WTC11 (cell line): ENCODE measurements at regions not wholly inside any gene's neighbourhood (a gene's known extent, or its start where the extent isn't known, plus 50 kb on each side); places are given as distances from the start of the nearest gene placed in this dataset.

Experiments
- ATAC-seq: fragments of 200-7000 bp; cut with Tn5 transposase; 2 replicates; pipeline ENCODE4 v1.10.0; 2021; ENCODE audit warnings: mild to moderate bottlenecking, moderate library complexity
- CTCF ChIA-PET: fragments of 300-600 bp; sonication (Branson Sonifier 250); formaldehyde crosslinking; loops from one replicate; lab custom pipeline; 2021; ENCODE audit warnings: antibody characterized with exemption; lab: Charles Lee
- POLR2A ChIA-PET: fragments of 350-600 bp; sonication (Branson Sonifier 250); formaldehyde crosslinking; loops from one replicate; lab custom pipeline; 2021; ENCODE audit warnings: antibody characterized with exemption; lab: Charles Lee
- DNase-seq: peaks from one replicate; pipeline ENCODE4 v3.0.0; 2021; ENCODE audit warnings: low spot score
- H3K27ac Mint-ChIP-seq: 2 replicates; pipeline ENCODE4 v1.8.0; 2021; ENCODE audit warnings: mixed read lengths
- H3K27me3 Mint-ChIP-seq: 2 replicates; pipeline ENCODE4 v1.8.0; 2021; ENCODE audit warnings: low read depth, mild to moderate bottlenecking, moderate library complexity, mixed read lengths
- H3K36me3 Mint-ChIP-seq: 2 replicates; pipeline ENCODE4 v1.8.0; 2021; ENCODE audit warnings: mixed read lengths
- H3K4me1 Mint-ChIP-seq: 2 replicates; pipeline ENCODE4 v1.8.0; 2022; ENCODE audit warnings: mixed read lengths
- H3K4me3 Mint-ChIP-seq: 2 replicates; pipeline ENCODE4 v1.8.0; 2021; ENCODE audit warnings: mild to moderate bottlenecking, moderate library complexity, mixed read lengths
- H3K9me3 Mint-ChIP-seq: 2 replicates; pipeline ENCODE4 v1.8.0; 2021; ENCODE audit warnings: mixed read lengths
- CBFB ChIP-seq: sonication (generic); formaldehyde crosslinking; IDR thresholded peaks from 2 replicates; pipeline ENCODE4 v1.8.1; 2022; ENCODE audit warnings: mild to moderate bottlenecking, low read depth, missing genetic modification reagents
- CREB1 ChIP-seq: sonication (generic); formaldehyde crosslinking; IDR thresholded peaks from 2 replicates; pipeline ENCODE4 v1.8.0; 2023; ENCODE audit warnings: mild to moderate bottlenecking, missing genetic modification reagents
- ELF4 ChIP-seq: sonication (generic); formaldehyde crosslinking; IDR thresholded peaks from 2 replicates; pipeline ENCODE4 v1.8.1; 2022; ENCODE audit warnings: low read depth, mild to moderate bottlenecking, moderate library complexity, missing genetic modification reagents
- EMX1 ChIP-seq: fragments of 250-450 bp; sonication (Bioruptor Pico); IDR thresholded peaks from 2 replicates; pipeline ENCODE4 v1.8.0; 2021; ENCODE audit warnings: mild to moderate bottlenecking
- IRF2 ChIP-seq: sonication (generic); formaldehyde crosslinking; IDR thresholded peaks from 2 replicates; pipeline ENCODE4 v1.8.0; 2022; ENCODE audit warnings: low read depth, missing genetic modification reagents, borderline replicate concordance
- NR1H2 ChIP-seq: sonication (generic); formaldehyde crosslinking; IDR thresholded peaks from 2 replicates; pipeline ENCODE4 v1.9.0; 2021; ENCODE audit warnings: mild to moderate bottlenecking, moderate library complexity, missing genetic modification reagents
- SMAD3 ChIP-seq: sonication (generic); formaldehyde crosslinking; IDR thresholded peaks from 2 replicates; pipeline ENCODE4 v1.8.0; 2022; ENCODE audit warnings: missing genetic modification reagents, mild to moderate bottlenecking, borderline replicate concordance
- SOX15 ChIP-seq: fragments of 250-450 bp; sonication (Bioruptor Pico); IDR thresholded peaks from 2 replicates; pipeline ENCODE4 v1.9.0; 2021; ENCODE audit warnings: mild to moderate bottlenecking
- ZNF121 ChIP-seq: sonication (generic); formaldehyde crosslinking; IDR thresholded peaks from 2 replicates; pipeline ENCODE4 v1.8.0; 2023; ENCODE audit warnings: missing genetic modification reagents
- ZNF138 ChIP-seq: sonication (generic); formaldehyde crosslinking; conservative IDR thresholded peaks from 2 replicates; pipeline ENCODE4 v1.8.1; 2022; ENCODE audit warnings: mild to moderate bottlenecking, moderate library complexity, missing genetic modification reagents
- ZNF263 ChIP-seq: sonication (generic); formaldehyde crosslinking; IDR thresholded peaks from 2 replicates; pipeline ENCODE4 v1.8.1; 2022; ENCODE audit warnings: low read depth, mild to moderate bottlenecking, moderate library complexity, missing genetic modification reagents
- ZNF396 ChIP-seq: fragments of 250-450 bp; sonication (Bioruptor Pico); IDR thresholded peaks from 2 replicates; pipeline ENCODE4 v1.8.0; 2021; ENCODE audit warnings: mild to moderate bottlenecking, moderate library complexity, borderline replicate concordance
- ZNF671 ChIP-seq: fragments of 250-450 bp; sonication (Bioruptor Pico); IDR thresholded peaks from 2 replicates; pipeline ENCODE4 v1.8.0; 2021; ENCODE audit warnings: mild to moderate bottlenecking
- TF ChIP-seq, protein P1 (sequence below): fragments of 250-450 bp; sonication (Bioruptor Pico); IDR thresholded peaks from 2 replicates; pipeline ENCODE4 v1.8.0; 2021; ENCODE audit warnings: mild to moderate bottlenecking
- TF ChIP-seq, protein P2 (sequence below): sonication (generic); formaldehyde crosslinking; IDR thresholded peaks from 2 replicates; pipeline ENCODE4 v1.8.1; 2023; ENCODE audit warnings: mild to moderate bottlenecking, missing genetic modification reagents, moderate library complexity
- TF ChIP-seq, protein P3 (sequence below): sonication (generic); formaldehyde crosslinking; IDR thresholded peaks from 2 replicates; pipeline ENCODE4 v1.8.1; 2023; ENCODE audit warnings: mild to moderate bottlenecking, missing genetic modification reagents, borderline replicate concordance
- TF ChIP-seq, protein P4 (sequence below): sonication (generic); formaldehyde crosslinking; IDR thresholded peaks from 2 replicates; pipeline ENCODE4 v1.8.1; 2023; ENCODE audit warnings: mild to moderate bottlenecking, moderate library complexity, missing genetic modification reagents
- TF ChIP-seq, protein P5 (sequence below): sonication (generic); formaldehyde crosslinking; conservative IDR thresholded peaks from 2 replicates; pipeline ENCODE4 v1.8.1; 2023; ENCODE audit warnings: mild to moderate bottlenecking, low read depth, missing genetic modification reagents, moderate library complexity
- TF ChIP-seq, protein P6 (sequence below): sonication (generic); formaldehyde crosslinking; IDR thresholded peaks from 2 replicates; pipeline ENCODE4 v1.8.1; 2022; ENCODE audit warnings: low read depth, missing genetic modification reagents, borderline replicate concordance
- TF ChIP-seq, protein P7 (sequence below): sonication (generic); formaldehyde crosslinking; IDR thresholded peaks from 2 replicates; pipeline ENCODE4 v1.8.0; 2023; ENCODE audit warnings: mild to moderate bottlenecking, missing genetic modification reagents
- TF ChIP-seq, protein P8 (sequence below): sonication (generic); formaldehyde crosslinking; conservative IDR thresholded peaks from 2 replicates; pipeline ENCODE4 v1.8.1; 2022; ENCODE audit warnings: mild to moderate bottlenecking, missing genetic modification reagents

DNA sequence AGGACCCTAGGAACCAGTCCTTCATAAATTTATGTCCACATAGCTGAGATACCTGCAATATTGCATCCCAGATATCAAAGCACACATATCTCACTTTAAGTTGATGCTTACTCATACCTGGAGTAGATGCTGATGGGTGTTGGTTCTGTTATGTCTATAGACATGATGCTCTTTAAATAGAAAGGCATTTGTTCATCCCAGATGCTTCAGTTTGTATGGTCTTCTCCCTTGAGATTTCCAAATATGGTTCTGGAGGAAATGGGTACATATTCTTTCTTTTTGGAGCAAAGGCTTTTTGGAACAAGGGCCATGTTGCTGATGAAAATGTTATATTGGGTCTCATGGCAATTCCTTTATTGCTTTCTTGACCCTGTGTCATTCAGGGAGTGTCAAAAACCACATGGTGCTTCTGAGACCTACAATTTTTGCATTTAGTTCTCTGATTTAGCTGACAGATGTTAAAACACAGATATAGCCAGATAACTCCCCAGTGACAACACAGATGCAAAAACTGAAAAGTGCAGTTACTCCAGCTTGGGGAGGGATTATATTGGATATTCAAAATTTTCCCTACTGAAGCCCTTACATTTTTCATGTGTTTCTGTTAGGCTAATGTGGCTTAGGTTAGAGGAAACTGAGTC is 211.4 kb downstream of the KCNRG start (continued):
- TF ChIP-seq, protein P1, sequence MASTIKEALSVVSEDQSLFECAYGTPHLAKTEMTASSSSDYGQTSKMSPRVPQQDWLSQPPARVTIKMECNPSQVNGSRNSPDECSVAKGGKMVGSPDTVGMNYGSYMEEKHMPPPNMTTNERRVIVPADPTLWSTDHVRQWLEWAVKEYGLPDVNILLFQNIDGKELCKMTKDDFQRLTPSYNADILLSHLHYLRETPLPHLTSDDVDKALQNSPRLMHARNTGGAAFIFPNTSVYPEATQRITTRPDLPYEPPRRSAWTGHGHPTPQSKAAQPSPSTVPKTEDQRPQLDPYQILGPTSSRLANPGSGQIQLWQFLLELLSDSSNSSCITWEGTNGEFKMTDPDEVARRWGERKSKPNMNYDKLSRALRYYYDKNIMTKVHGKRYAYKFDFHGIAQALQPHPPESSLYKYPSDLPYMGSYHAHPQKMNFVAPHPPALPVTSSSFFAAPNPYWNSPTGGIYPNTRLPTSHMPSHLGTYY (CRISPR knock-in tag), result no peak
- TF ChIP-seq NR1H2 (CRISPR knock-in tag) (no peak), EMX1 (no peak), ZNF263 (CRISPR knock-in tag) (no peak), IRF2 (CRISPR knock-in tag) (no peak)

DNA sequence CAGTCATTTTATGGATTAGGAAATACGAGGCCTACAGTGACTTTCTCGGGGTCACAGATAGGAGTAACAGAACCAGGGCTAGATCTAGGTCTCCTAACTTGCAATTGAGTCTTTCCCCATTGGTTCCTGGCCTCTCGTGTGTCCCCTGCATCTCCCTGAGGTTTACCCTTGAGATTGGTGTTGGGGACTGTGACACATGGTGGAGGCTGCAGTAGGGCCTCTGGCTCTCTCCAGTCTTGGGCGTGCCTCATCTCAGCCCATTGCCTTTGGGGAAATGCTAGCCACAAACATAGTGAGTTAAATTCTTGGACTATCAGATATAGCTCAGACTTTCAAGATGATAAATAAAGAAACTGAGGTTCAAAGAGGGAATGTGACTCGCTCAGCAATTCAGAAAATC is 212.1 kb downstream of the KCNRG start:
- H3K9me3 Mint-ChIP-seq, result peaks cover under 1% of the 10 kb centered on the region
- DNase-seq (no peak), ATAC-seq (peak; percentile 15; the same call in 1 of the 2 replicates)
- no peaks in the 10 kb centered on the region for H3K36me3 Mint-ChIP-seq
- H3K4me1 Mint-ChIP-seq, result peaks cover 34% of the 10 kb centered on the region
- no peak overlapping the region for H3K4me3 Mint-ChIP-seq
- ChIA-PET POLR2A (no interaction called here), CTCF (no interaction called here)
- no peaks in the 10 kb centered on the region for H3K27me3 Mint-ChIP-seq
- H3K27ac Mint-ChIP-seq, result no peak overlapping the region
- TF ChIP-seq EMX1 (no peak), ZNF121 (no peak), SOX15 (no peak), CBFB (CRISPR knock-in tag) (no peak), ZNF396 (no peak), ELF4 (no peak), ZNF138 (CRISPR knock-in tag) (no peak), CREB1 (CRISPR knock-in tag) (no peak), SMAD3 (no peak), ZNF671 (CRISPR knock-in tag) (no peak)
- TF ChIP-seq, protein P2, sequence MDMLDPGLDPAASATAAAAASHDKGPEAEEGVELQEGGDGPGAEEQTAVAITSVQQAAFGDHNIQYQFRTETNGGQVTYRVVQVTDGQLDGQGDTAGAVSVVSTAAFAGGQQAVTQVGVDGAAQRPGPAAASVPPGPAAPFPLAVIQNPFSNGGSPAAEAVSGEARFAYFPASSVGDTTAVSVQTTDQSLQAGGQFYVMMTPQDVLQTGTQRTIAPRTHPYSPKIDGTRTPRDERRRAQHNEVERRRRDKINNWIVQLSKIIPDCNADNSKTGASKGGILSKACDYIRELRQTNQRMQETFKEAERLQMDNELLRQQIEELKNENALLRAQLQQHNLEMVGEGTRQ (CRISPR knock-in tag), result no peak
- TF ChIP-seq, protein P3, sequence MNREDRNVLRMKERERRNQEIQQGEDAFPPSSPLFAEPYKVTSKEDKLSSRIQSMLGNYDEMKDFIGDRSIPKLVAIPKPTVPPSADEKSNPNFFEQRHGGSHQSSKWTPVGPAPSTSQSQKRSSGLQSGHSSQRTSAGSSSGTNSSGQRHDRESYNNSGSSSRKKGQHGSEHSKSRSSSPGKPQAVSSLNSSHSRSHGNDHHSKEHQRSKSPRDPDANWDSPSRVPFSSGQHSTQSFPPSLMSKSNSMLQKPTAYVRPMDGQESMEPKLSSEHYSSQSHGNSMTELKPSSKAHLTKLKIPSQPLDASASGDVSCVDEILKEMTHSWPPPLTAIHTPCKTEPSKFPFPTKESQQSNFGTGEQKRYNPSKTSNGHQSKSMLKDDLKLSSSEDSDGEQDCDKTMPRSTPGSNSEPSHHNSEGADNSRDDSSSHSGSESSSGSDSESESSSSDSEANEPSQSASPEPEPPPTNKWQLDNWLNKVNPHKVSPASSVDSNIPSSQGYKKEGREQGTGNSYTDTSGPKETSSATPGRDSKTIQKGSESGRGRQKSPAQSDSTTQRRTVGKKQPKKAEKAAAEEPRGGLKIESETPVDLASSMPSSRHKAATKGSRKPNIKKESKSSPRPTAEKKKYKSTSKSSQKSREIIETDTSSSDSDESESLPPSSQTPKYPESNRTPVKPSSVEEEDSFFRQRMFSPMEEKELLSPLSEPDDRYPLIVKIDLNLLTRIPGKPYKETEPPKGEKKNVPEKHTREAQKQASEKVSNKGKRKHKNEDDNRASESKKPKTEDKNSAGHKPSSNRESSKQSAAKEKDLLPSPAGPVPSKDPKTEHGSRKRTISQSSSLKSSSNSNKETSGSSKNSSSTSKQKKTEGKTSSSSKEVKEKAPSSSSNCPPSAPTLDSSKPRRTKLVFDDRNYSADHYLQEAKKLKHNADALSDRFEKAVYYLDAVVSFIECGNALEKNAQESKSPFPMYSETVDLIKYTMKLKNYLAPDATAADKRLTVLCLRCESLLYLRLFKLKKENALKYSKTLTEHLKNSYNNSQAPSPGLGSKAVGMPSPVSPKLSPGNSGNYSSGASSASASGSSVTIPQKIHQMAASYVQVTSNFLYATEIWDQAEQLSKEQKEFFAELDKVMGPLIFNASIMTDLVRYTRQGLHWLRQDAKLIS (CRISPR knock-in tag), result no peak
- TF ChIP-seq, protein P4, sequence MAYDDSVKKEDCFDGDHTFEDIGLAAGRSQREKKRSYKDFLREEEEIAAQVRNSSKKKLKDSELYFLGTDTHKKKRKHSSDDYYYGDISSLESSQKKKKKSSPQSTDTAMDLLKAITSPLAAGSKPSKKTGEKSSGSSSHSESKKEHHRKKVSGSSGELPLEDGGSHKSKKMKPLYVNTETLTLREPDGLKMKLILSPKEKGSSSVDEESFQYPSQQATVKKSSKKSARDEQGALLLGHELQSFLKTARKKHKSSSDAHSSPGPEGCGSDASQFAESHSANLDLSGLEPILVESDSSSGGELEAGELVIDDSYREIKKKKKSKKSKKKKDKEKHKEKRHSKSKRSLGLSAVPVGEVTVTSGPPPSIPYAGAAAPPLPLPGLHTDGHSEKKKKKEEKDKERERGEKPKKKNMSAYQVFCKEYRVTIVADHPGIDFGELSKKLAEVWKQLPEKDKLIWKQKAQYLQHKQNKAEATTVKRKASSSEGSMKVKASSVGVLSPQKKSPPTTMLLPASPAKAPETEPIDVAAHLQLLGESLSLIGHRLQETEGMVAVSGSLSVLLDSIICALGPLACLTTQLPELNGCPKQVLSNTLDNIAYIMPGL (CRISPR knock-in tag), result no peak
- TF ChIP-seq, protein P5, sequence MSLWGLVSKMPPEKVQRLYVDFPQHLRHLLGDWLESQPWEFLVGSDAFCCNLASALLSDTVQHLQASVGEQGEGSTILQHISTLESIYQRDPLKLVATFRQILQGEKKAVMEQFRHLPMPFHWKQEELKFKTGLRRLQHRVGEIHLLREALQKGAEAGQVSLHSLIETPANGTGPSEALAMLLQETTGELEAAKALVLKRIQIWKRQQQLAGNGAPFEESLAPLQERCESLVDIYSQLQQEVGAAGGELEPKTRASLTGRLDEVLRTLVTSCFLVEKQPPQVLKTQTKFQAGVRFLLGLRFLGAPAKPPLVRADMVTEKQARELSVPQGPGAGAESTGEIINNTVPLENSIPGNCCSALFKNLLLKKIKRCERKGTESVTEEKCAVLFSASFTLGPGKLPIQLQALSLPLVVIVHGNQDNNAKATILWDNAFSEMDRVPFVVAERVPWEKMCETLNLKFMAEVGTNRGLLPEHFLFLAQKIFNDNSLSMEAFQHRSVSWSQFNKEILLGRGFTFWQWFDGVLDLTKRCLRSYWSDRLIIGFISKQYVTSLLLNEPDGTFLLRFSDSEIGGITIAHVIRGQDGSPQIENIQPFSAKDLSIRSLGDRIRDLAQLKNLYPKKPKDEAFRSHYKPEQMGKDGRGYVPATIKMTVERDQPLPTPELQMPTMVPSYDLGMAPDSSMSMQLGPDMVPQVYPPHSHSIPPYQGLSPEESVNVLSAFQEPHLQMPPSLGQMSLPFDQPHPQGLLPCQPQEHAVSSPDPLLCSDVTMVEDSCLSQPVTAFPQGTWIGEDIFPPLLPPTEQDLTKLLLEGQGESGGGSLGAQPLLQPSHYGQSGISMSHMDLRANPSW (CRISPR knock-in tag), result no peak
- TF ChIP-seq, protein P6, sequence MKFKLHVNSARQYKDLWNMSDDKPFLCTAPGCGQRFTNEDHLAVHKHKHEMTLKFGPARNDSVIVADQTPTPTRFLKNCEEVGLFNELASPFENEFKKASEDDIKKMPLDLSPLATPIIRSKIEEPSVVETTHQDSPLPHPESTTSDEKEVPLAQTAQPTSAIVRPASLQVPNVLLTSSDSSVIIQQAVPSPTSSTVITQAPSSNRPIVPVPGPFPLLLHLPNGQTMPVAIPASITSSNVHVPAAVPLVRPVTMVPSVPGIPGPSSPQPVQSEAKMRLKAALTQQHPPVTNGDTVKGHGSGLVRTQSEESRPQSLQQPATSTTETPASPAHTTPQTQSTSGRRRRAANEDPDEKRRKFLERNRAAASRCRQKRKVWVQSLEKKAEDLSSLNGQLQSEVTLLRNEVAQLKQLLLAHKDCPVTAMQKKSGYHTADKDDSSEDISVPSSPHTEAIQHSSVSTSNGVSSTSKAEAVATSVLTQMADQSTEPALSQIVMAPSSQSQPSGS, result no peak
- TF ChIP-seq, protein P7, sequence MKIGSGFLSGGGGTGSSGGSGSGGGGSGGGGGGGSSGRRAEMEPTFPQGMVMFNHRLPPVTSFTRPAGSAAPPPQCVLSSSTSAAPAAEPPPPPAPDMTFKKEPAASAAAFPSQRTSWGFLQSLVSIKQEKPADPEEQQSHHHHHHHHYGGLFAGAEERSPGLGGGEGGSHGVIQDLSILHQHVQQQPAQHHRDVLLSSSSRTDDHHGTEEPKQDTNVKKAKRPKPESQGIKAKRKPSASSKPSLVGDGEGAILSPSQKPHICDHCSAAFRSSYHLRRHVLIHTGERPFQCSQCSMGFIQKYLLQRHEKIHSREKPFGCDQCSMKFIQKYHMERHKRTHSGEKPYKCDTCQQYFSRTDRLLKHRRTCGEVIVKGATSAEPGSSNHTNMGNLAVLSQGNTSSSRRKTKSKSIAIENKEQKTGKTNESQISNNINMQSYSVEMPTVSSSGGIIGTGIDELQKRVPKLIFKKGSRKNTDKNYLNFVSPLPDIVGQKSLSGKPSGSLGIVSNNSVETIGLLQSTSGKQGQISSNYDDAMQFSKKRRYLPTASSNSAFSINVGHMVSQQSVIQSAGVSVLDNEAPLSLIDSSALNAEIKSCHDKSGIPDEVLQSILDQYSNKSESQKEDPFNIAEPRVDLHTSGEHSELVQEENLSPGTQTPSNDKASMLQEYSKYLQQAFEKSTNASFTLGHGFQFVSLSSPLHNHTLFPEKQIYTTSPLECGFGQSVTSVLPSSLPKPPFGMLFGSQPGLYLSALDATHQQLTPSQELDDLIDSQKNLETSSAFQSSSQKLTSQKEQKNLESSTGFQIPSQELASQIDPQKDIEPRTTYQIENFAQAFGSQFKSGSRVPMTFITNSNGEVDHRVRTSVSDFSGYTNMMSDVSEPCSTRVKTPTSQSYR (CRISPR knock-in tag), result no peak
- TF ChIP-seq, protein P8, sequence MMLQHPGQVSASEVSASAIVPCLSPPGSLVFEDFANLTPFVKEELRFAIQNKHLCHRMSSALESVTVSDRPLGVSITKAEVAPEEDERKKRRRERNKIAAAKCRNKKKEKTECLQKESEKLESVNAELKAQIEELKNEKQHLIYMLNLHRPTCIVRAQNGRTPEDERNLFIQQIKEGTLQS (CRISPR knock-in tag), result no peak
